NAMALWA (cell line): ENCODE measurements at regions not wholly inside any gene's neighbourhood (a gene's known extent, or its start where the extent isn't known, plus 50 kb on each side); places are given as distances from the start of the nearest gene placed in this dataset.

Source experiments
- DNase-seq: peaks from one replicate; pipeline ENCODE4 v3.0.0-alpha.2; 2015; ENCODE audit warnings: low spot score

DNA sequence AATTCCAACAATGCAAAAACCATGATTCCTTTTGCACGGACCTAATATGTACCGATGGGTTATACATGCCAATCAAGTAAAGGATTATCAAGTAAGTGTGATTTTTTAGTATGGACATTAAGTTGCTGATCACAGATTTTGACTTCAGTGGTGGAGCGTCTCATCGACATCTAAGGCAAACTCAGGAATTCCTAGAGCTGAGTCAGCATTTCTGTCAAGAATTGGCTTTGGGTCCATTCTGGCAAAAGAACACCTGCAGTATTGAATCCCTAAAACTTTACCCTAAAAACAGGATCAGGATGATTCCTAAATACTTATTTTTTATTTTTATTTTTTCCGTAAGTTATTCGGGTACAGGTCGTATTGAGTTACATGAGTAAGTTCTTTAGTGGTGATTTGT is 83.6 kb downstream of the HPGD start:
- no peak for DNase-seq

GRCh38 chr4:174437749-174438148 is 84.5 kb downstream of the HPGD start:
- DNase-seq, result no peak

DNA sequence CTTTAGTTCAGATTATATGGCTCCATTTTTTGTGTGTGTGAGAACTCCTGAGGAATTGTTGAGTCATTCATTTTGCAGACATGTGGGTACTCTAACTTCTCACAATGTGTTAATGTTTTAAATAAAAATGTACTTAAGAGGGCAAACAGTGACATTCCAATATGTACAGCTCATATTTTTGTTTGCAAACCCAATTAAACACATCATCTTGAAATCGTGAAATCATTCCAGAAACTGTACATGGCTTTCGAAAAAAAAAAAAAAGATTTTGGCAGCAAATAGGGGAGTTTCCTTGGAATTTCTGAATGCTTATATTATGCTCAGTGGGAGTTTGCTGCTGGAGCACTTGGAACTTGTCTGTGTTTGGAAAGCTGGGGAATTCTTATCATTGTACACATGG is 85.0 kb downstream of the HPGD start:
- no peak for DNase-seq

DNA sequence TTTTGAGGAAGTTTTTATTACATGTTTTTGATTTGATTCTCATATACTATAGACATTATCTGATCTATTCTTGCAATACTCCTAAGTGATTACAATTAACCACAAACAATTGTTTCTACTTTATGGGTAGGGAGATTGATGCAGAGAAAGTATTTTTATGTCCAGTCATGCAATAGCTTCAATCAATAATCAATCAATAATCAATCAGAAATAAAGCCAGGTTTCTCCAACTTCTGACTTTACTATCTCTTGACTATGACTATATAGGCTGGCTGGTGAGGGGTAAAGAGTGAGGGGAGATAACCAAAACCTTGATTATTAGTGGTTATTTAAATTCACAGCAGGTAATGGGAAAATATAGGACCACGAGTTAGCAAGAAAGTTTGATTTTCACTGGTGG is 85.9 kb downstream of the HPGD start:
- DNase-seq, result no peak

DNA sequence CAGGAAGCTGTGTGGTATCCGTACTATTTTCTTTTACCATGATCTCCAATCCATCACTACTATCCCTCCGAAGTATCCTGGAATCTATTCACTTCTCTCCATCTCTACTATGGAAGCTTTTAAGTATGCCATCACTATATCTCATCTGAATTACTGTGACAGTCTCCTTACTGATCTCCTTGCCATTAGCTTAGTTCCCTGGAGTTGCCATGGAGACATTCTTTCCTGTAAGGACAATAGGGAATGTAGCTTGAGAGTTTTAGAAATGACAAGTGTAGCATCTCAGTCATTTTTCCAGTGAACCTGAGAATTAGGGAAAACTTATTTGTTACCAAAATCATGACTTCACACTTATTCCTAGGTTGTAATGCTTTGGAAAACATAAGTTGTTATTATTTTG is 86.3 kb downstream of the HPGD start:
- DNase-seq, result no peak

- no peak for DNase-seq
Observed at GRCh38 chr4:174434455-174434854, 87.8 kb downstream of the HPGD start.

GRCh38 chr4:174430576-174430975 is 91.7 kb downstream of the HPGD start:
- DNase-seq, result no peak

- DNase-seq, result no peak
Observed at GRCh38 chr4:174429701-174430410, 92.4 kb downstream of the HPGD start.

- DNase-seq, result no peak
Observed at GRCh38 chr4:174427571-174428140, 94.6 kb downstream of the HPGD start.

- no peak for DNase-seq
Observed at GRCh38 chr4:174425669-174426068, 96.6 kb downstream of the HPGD start.

DNA sequence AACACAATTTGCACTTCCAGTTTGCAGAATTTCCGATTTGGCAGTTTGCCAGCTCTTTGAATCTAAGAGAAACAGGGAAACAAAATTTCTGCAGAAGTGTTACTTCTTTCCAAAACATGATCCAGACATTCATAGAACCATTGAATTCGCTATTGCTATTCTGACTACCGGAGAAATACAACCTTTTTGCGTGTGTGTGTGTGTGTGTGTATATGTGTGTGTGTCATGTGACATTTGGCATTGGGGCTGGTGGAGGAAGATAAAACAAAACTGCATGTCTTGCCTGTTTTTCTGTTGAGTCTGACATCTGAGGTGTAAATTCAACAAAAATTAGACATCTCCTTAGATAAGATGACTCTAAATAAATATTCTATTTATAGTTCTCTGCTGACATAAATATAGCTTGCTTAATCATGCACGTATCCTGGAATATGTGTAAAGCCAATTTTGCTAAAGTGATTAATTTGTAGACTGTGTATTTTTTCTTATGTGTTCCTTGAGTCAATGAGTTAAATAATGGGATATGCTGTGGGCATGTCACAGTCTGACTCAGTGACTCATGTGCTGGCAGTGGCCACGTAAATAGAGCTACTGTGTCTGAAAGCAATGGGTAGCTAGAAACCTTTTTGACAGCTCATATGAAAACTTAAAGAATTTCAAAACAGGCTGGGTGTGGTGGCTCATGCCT is 98.9 kb downstream of the HPGD start:
- DNase-seq, result peak; percentile 58

- DNase-seq, result no peak
Observed at GRCh38 chr4:174422893-174423256, 99.4 kb downstream of the HPGD start.

DNA sequence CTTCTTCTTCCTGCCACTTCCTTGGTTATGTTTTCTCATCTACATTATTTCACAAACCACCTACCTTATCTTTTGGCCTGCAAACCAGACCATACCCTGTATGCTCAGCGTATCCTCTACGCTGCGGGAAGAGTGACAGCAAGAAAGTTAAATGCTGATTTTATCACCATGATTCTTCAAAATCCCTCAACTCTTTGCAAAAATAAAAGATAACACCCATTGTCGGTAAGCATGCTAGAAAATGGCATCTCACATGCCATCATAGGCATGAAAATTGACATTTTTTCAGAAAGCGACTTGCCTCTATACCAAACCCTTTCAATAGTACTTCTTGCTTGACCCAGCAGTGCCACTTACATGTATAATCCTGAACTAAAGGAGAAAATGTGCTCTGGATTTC is 102.0 kb downstream of the HPGD start:
- DNase-seq, result no peak

GRCh38 chr4:174418640-174419212 is 103.6 kb downstream of the HPGD start:
- DNase-seq, result no peak

- no peak for DNase-seq
Observed at GRCh38 chr4:174408841-174409552, 113.3 kb downstream of the HPGD start.

DNA sequence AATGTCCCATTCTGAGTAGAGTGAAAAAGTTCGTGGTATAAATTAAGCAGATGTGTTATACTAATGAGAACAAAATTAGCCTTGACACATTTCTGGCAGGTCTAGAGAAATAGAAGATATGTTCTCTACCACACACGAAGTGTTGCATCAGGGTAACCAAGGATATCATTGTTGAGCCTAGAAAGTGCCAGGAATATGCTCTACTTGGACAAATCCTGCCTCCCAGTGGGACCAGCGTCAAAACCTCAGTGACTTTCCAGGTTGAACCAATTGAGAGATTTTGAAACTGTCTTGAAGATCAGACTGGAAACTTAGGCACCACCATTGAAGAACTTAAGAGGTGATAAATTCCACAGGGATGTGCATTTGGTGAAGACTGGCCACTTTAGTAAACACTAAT is 115.9 kb downstream of the HPGD start:
- DNase-seq, result no peak

- no peak for DNase-seq
Observed at GRCh38 chr4:174405923-174406322, 116.4 kb downstream of the HPGD start.

DNA sequence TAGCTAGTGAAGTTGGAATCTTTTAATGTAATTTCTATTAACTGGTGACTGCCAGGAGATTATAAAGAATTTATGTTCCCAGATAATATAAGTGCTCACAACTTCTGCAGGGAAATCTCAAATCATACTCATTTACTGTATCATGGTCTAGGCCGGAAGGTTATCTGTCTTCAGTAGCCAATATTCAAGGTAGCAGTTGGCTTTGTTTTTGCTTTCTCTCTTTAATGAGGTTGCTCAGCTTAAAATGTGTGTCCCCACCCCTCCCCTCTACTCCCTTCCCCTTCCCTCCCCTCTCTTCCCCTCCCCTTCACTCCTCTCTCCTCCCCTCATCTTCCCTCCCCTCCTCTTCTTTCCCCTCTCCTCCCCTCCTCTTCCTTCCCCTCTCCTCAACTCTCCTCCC is 117.6 kb downstream of the HPGD start:
- no peak for DNase-seq

- no peak for DNase-seq
Observed at GRCh38 chr4:174403177-174403543, 119.1 kb downstream of the HPGD start.

DNA sequence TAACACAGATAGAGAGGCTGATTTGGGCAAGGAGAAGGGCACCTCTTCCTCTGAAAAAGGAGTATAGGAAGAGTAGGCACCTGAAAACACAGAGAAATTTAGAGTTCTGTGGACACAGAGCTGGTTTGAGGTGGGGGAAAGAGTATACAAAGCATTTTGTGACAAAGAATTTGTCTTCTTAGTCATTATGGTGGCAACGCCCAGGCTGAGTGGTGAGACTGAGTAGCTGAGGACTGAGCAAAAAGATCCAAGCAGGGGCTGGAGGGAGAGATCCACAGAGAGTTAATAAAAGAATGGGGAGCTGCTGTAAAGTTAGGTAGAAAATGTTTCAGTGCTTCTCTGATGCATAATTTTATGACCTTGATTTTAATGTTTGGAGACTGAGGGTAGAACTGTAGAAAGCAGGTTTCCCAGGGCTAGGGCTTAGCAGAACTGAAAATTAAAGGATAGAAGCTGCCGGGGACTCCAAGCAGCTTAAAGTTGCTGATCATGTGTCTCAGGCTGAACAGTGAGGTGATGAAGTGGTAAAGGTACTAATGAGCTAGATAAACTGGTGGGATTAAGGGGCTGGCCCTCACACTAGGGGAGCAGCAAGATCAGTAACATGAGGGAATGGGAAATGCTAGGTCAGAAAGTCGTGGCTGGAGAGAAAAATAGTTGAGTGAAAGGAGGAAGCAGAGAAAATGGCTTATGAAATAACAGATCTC is 118.9 kb downstream of the CEP44 start:
- DNase-seq, result no peak

- no peak for DNase-seq
Observed at GRCh38 chr4:174401471-174402130, 117.9 kb downstream of the CEP44 start.
